ENCODE measurements at regions not wholly inside any gene's neighbourhood (a gene's known extent, or its start where the extent isn't known, plus 50 kb on each side); places are given as distances from the start of the nearest gene placed in this dataset.
A peak's percentile ranks its signal among the peaks of the same experiment; 100 is the strongest.

- in situ Hi-C loops (cut with HindIII; ENCODE audit: low pct_unique_long_range_greater_than_20kb, low sequenced_read_pairs), result no loop called here
- TF ChIP-seq JUND (IDR thresholded peaks at IDR 0.05; ENCODE audit: low read depth), result no peak
- DNase-seq (ENCODE audit: low read depth in 1 of 2, low spot score in 1 of 2), result peak in 1 of 2 experiments; percentile 67
Measured at GRCh38 chr5:68534956-68535520, 319.5 kb downstream of the PIK3R1 start.

- in situ Hi-C loops (cut with HindIII; ENCODE audit: low pct_unique_long_range_greater_than_20kb, low sequenced_read_pairs), result no loop called here
- TF ChIP-seq JUND (IDR thresholded peaks at IDR 0.05; ENCODE audit: low read depth), result no peak
- no peak for DNase-seq (ENCODE audit: low read depth in 1 of 2, low spot score in 1 of 2)
Measured at GRCh38 chr5:68538814-68539420, 323.4 kb downstream of the PIK3R1 start.

- no peak for TF ChIP-seq JUND (IDR thresholded peaks at IDR 0.05; ENCODE audit: low read depth)
- no peak for DNase-seq (ENCODE audit: low read depth in 1 of 2, low spot score in 1 of 2)
- in situ Hi-C loops (cut with HindIII; ENCODE audit: low pct_unique_long_range_greater_than_20kb, low sequenced_read_pairs), result no loop called here
Measured at GRCh38 chr5:68540798-68541590, 325.4 kb downstream of the PIK3R1 start.

- DNase-seq (ENCODE audit: low read depth in 1 of 2, low spot score in 1 of 2), result no peak
- in situ Hi-C loops (cut with HindIII; ENCODE audit: low pct_unique_long_range_greater_than_20kb, low sequenced_read_pairs), result no loop called here
- no peak for TF ChIP-seq JUND (IDR thresholded peaks at IDR 0.05; ENCODE audit: low read depth)
Measured at GRCh38 chr5:68542207-68542606, 326.7 kb downstream of the PIK3R1 start.

- no peak for TF ChIP-seq JUND (IDR thresholded peaks at IDR 0.05; ENCODE audit: low read depth)
- no peak for DNase-seq (ENCODE audit: low read depth in 1 of 2, low spot score in 1 of 2)
- in situ Hi-C loops (cut with HindIII; ENCODE audit: low pct_unique_long_range_greater_than_20kb, low sequenced_read_pairs), result no loop called here
Measured at GRCh38 chr5:68543212-68543611, 327.7 kb downstream of the PIK3R1 start.

GRCh38 chr5:68544091-68544647 is 328.6 kb downstream of the PIK3R1 start:
- in situ Hi-C loops (cut with HindIII; ENCODE audit: low pct_unique_long_range_greater_than_20kb, low sequenced_read_pairs), result no loop called here
- TF ChIP-seq JUND (IDR thresholded peaks at IDR 0.05; ENCODE audit: low read depth), result no peak
- no peak for DNase-seq (ENCODE audit: low read depth in 1 of 2, low spot score in 1 of 2)

GRCh38 chr5:68544648-68545552 is 329.3 kb downstream of the PIK3R1 start:
- no peak for TF ChIP-seq JUND (IDR thresholded peaks at IDR 0.05; ENCODE audit: low read depth)
- peak in 1 of 2 experiments; percentile 60 for DNase-seq (ENCODE audit: low read depth in 1 of 2, low spot score in 1 of 2)
- in situ Hi-C loops (cut with HindIII; ENCODE audit: low pct_unique_long_range_greater_than_20kb, low sequenced_read_pairs), result no loop called here

GRCh38 chr5:68545636-68546295 is 330.2 kb downstream of the PIK3R1 start:
- in situ Hi-C loops (cut with HindIII; ENCODE audit: low pct_unique_long_range_greater_than_20kb, low sequenced_read_pairs), result no loop called here
- DNase-seq (ENCODE audit: low read depth in 1 of 2, low spot score in 1 of 2), result peak in 1 of 2 experiments; percentile 67
- no peak for TF ChIP-seq JUND (IDR thresholded peaks at IDR 0.05; ENCODE audit: low read depth)

GRCh38 chr5:68547056-68547455 is 331.5 kb downstream of the PIK3R1 start:
- in situ Hi-C loops (cut with HindIII; ENCODE audit: low pct_unique_long_range_greater_than_20kb, low sequenced_read_pairs), result no loop called here
- DNase-seq (ENCODE audit: low read depth in 1 of 2, low spot score in 1 of 2), result no peak
- TF ChIP-seq JUND (IDR thresholded peaks at IDR 0.05; ENCODE audit: low read depth), result no peak

- in situ Hi-C loops (cut with HindIII; ENCODE audit: low pct_unique_long_range_greater_than_20kb, low sequenced_read_pairs), result no loop called here
- TF ChIP-seq JUND (IDR thresholded peaks at IDR 0.05; ENCODE audit: low read depth), result no peak
Measured at GRCh38 chr5:68547622-68548021, 332.1 kb downstream of the PIK3R1 start.

GRCh38 chr5:68548959-68549676 is 333.6 kb downstream of the PIK3R1 start:
- in situ Hi-C loops (cut with HindIII; ENCODE audit: low pct_unique_long_range_greater_than_20kb, low sequenced_read_pairs), result no loop called here
- peak; percentile 29; the same call in 1 of the 2 replicates for TF ChIP-seq JUND (IDR thresholded peaks at IDR 0.05; ENCODE audit: low read depth)
- peak in 1 of 2 experiments; percentile 80 for DNase-seq (ENCODE audit: low read depth in 1 of 2, low spot score in 1 of 2)

More at GRCh38 chr5:68547622-68548021, 332.1 kb downstream of the PIK3R1 start:
- no peak for DNase-seq (ENCODE audit: low read depth in 1 of 2, low spot score in 1 of 2)

Data from T47D (cell line).